ENCODE measurements at regions not wholly inside any gene's neighbourhood (a gene's known extent, or its start where the extent isn't known, plus 50 kb on each side); places are given as distances from the start of the nearest gene placed in this dataset.

- Histone ChIP-seq H3K9ac (ENCODE audit: extremely low read depth, low read length, poor library complexity, severe bottlenecking) (no peak overlapping the region), H3K27me3 (ENCODE audit: control insufficient read depth, insufficient read depth, low read length, poor library complexity, severe bottlenecking) (no peaks in the 10 kb centered on the region), H3K4me3 (ENCODE audit: low read length) (no peak overlapping the region), H3K36me3 (ENCODE audit: control insufficient read depth, insufficient read depth, low read length) (no peaks in the 10 kb centered on the region), H3K4me1 (ENCODE audit: control insufficient read depth, insufficient read depth, low read length) (peaks cover 37% of the 10 kb centered on the region), H3K27ac (ENCODE audit: low read depth, low read length) (no peak overlapping the region), H3K9me3 (ENCODE audit: control insufficient read depth, low read length) (no peaks in the 10 kb centered on the region)
- Mint-ChIP-seq H3K36me3 (ENCODE audit: low read depth) (no peaks in the 10 kb centered on the region), H3K4me1 (peaks cover 59% of the 10 kb centered on the region), H3K4me3 (no peak overlapping the region), H3K9me3 (no peaks in the 10 kb centered on the region), H3K27me3 (ENCODE audit: insufficient read depth) (no peaks in the 10 kb centered on the region), H3K27ac (peak overlapping the region; percentile 37)
- WGBS, 2 experiments (ENCODE audit: insufficient coverage in 1 of 2, insufficient read length in 1 of 2), result 76 to 84% methylated on average over 2 to 4 of the region's 4 CpGs
- DNase-seq, result no peak
- no peak for TF ChIP-seq CTCF (conservative IDR thresholded peaks at IDR 0.05)
These were observed 104.1 kb upstream of the SLC25A33 start for GRCh38 chr1:9435153-9435636.

DNA sequence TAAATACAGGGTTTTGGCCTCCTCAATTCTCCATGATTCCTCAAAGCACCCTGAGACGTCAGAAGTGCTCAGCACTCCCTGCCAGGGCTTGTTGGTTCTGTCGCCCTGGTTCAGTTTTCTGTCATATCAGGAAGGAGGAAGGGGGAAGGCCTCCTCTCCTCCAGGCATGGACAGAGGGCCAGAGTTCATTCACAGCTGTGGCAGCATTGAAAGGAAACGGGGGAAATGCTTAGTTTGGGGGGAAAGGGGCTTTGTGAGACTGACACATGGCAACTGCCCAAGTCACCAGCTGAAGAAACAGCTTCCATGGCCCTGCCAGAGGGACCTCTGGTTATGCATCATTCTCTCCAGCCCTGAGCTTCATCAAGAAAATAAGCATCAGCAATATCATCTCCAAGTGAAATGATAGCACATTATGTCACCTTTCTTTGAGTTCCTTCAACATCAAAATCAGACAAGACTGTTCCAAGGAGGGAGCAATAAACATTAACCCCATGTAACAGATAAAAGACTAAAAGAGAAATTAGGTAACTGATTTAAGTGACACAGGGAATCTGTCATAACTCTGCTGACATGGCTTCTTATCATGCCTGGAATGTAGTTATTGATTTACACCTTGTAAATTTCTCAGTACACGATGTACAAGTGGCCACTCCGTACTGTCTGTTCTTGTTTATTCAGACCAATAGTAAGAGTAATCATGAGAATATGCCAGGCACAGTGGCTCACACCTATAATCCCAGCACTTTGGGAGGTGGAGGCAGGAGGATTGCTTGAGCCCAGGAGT, 103.2 kb upstream of the SLC25A33 start:
- WGBS, 2 experiments (ENCODE audit: insufficient coverage in 1 of 2, insufficient read length in 1 of 2), result 92 to 94% methylated on average over 4 to 5 of the region's 5 CpGs
- TF ChIP-seq CTCF (conservative IDR thresholded peaks at IDR 0.05), result no peak
- Histone ChIP-seq H3K9ac (ENCODE audit: extremely low read depth, low read length, poor library complexity, severe bottlenecking) (no peak overlapping the region), H3K27me3 (ENCODE audit: control insufficient read depth, insufficient read depth, low read length, poor library complexity, severe bottlenecking) (no peaks in the 10 kb centered on the region), H3K36me3 (ENCODE audit: control insufficient read depth, insufficient read depth, low read length) (no peaks in the 10 kb centered on the region), H3K4me3 (ENCODE audit: low read length) (no peak overlapping the region), H3K4me1 (ENCODE audit: control insufficient read depth, insufficient read depth, low read length) (peaks cover 37% of the 10 kb centered on the region), H3K27ac (ENCODE audit: low read depth, low read length) (no peak overlapping the region), H3K9me3 (ENCODE audit: control insufficient read depth, low read length) (no peaks in the 10 kb centered on the region)
- Mint-ChIP-seq H3K4me1 (peaks cover 61% of the 10 kb centered on the region), H3K36me3 (ENCODE audit: low read depth) (no peaks in the 10 kb centered on the region), H3K9me3 (no peaks in the 10 kb centered on the region), H3K4me3 (no peak overlapping the region), H3K27me3 (ENCODE audit: insufficient read depth) (no peaks in the 10 kb centered on the region), H3K27ac (peak overlapping the region; percentile 37)
- no peak for DNase-seq

GRCh38 chr1:9437961-9438430, 101.3 kb upstream of the SLC25A33 start:
- no peaks in the 10 kb centered on the region for H3K27me3 ChIP-seq (ENCODE audit: control insufficient read depth, insufficient read depth, low read length, poor library complexity, severe bottlenecking)
- Mint-ChIP-seq H3K4me1 (peaks cover 63% of the 10 kb centered on the region), H3K4me3 (peak overlapping the region; percentile 9), H3K9me3 (no peaks in the 10 kb centered on the region), H3K27ac (peak overlapping the region; percentile 79), H3K27me3 (ENCODE audit: insufficient read depth) (no peaks in the 10 kb centered on the region), H3K36me3 (ENCODE audit: low read depth) (no peaks in the 10 kb centered on the region)
- H3K9ac ChIP-seq (ENCODE audit: extremely low read depth, low read length, poor library complexity, severe bottlenecking), result peak overlapping the region; percentile 22
- no peak overlapping the region for H3K4me3 ChIP-seq (ENCODE audit: low read length)
- peaks cover 34% of the 10 kb centered on the region for H3K4me1 ChIP-seq (ENCODE audit: control insufficient read depth, insufficient read depth, low read length)
- WGBS, 2 experiments (ENCODE audit: insufficient coverage in 1 of 2, insufficient read length in 1 of 2), result 72 to 80% methylated on average over 7 to 14 of the region's 14 CpGs
- DNase-seq, result peak; percentile 72
- no peaks in the 10 kb centered on the region for H3K36me3 ChIP-seq (ENCODE audit: control insufficient read depth, insufficient read depth, low read length)
- no peaks in the 10 kb centered on the region for H3K9me3 ChIP-seq (ENCODE audit: control insufficient read depth, low read length)
- no peak for TF ChIP-seq CTCF (conservative IDR thresholded peaks at IDR 0.05)
- no peak overlapping the region for H3K27ac ChIP-seq (ENCODE audit: low read depth, low read length)
